SU-DHL-6 (cell line): ENCODE measurements at regions not wholly inside any gene's neighbourhood (a gene's known extent, or its start where the extent isn't known, plus 50 kb on each side); places are given as distances from the start of the nearest gene placed in this dataset.

Experiments
- H2AFZ ChIP-seq: fragments of 200-600 bp; sonication (generic); 2 replicates; pipeline ENCODE4 v1.6.1; 2014; ENCODE audit warnings: low read depth, mild to moderate bottlenecking, moderate library complexity, mixed read lengths, antibody characterized with exemption, low read length; ENCODE audit not compliant: severe bottlenecking
- H3F3A ChIP-seq: fragments of 200-600 bp; shearing (Covaris generic); 2 replicates; pipeline ENCODE4 v1.6.0; 2016; ENCODE audit warnings: antibody characterized with exemption, mild to moderate bottlenecking; ENCODE audit not compliant: insufficient read depth
- H3K27ac ChIP-seq: fragments of 200-600 bp; sonication (generic); 2 replicates; pipeline ENCODE4 v1.5.1; 2016; ENCODE audit warnings: low read depth, mild to moderate bottlenecking, low read length, moderate library complexity, mixed read lengths
- H3K27me3 ChIP-seq: fragments of 200-600 bp; sonication (generic), shearing (Covaris generic); 2 replicates; pipeline ENCODE4 v1.6.0; 2014; ENCODE audit warnings: mild to moderate bottlenecking, low read length
- H3K36me3 ChIP-seq: fragments of 200-600 bp; sonication (generic); 2 replicates; pipeline ENCODE4 v1.6.1; 2014; ENCODE audit warnings: mild to moderate bottlenecking, low read length, mixed read lengths
- H3K4me2 ChIP-seq: fragments of 300-600, 200-600 bp; shearing (Covaris generic), sonication (generic); 2 replicates; pipeline ENCODE4 v1.6.0; 2014; ENCODE audit warnings: low read length, low read depth, mild to moderate bottlenecking; ENCODE audit not compliant: poor library complexity, severe bottlenecking
- H3K4me3 ChIP-seq: fragments of 200-600 bp; sonication (generic); 2 replicates; pipeline ENCODE4 v1.5.1; 2014; ENCODE audit warnings: antibody characterized with exemption, low read length, mild to moderate bottlenecking, mixed read lengths; ENCODE audit not compliant: insufficient read depth, poor library complexity, severe bottlenecking
- H3K79me2 ChIP-seq: fragments of 200-600 bp; sonication (generic); 2 replicates; pipeline ENCODE4 v1.6.1; 2014; ENCODE audit warnings: mild to moderate bottlenecking, low read length, moderate library complexity; ENCODE audit not compliant: insufficient read depth
- H3K9ac ChIP-seq: fragments of 200-600 bp; sonication (generic); 2 replicates; pipeline ENCODE4 v1.7.0; 2014; ENCODE audit warnings: mild to moderate bottlenecking, low read length
- H3K9me2 ChIP-seq: fragments of 200-600 bp; sonication (generic); replicated peaks from 2 replicates; pipeline ENCODE4 v1.6.1; 2014; ENCODE audit warnings: low read length; ENCODE audit not compliant: insufficient read depth
- H3K9me3 ChIP-seq: fragments of 200-600 bp; sonication (generic); 2 replicates; pipeline ENCODE4 v1.6.1; 2014; ENCODE audit warnings: low read length, mixed read lengths; ENCODE audit not compliant: insufficient read depth
- H4K20me1 ChIP-seq: fragments of 200-600 bp; sonication (generic); 2 replicates; pipeline ENCODE4 v1.6.1; 2014; ENCODE audit warnings: low read depth, mild to moderate bottlenecking, antibody characterized with exemption, low read length, moderate library complexity, mixed read lengths
- EZH2phosphoT487 ChIP-seq: fragments of 200-600 bp; sonication (generic), shearing (Covaris generic); conservative IDR thresholded peaks from 2 replicates; pipeline ENCODE4 v1.6.1; 2018; ENCODE audit warnings: mild to moderate bottlenecking, antibody characterized with exemption, low read length, moderate library complexity, mixed read lengths
- TF ChIP-seq, protein P1 (sequence below): fragments of 200-600 bp; sonication (generic); IDR thresholded peaks from one replicate; pipeline ENCODE4 v1.5.1; 2017; ENCODE audit warnings: antibody characterized with exemption, mild to moderate bottlenecking, low read length, moderate library complexity; ENCODE audit not compliant: insufficient read depth, poor library complexity, severe bottlenecking

DNA sequence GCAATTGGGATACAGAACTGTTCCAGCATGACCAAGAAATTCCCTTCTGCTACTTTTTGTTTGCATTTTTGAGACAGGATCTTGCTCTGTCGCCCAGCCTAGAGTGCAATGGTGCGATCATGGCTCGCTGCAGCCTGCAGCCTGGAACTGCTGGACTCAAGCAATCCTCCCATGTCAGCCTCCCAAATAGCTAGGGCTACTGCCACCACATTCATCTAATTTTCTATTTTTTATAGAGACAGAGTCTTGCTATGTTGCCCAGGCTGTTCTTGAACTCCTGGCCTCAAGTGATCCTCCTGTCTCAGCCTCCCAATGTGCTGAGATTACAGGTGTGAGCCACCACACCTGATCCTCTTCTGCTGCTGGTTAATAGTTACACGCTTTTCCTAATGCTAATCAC lies 204.9 kb downstream of the SOX4 start:
- no peaks in the 10 kb centered on the region for H3K9me3 ChIP-seq
- no peak overlapping the region for H3K4me2 ChIP-seq
- TF ChIP-seq, protein P1, sequence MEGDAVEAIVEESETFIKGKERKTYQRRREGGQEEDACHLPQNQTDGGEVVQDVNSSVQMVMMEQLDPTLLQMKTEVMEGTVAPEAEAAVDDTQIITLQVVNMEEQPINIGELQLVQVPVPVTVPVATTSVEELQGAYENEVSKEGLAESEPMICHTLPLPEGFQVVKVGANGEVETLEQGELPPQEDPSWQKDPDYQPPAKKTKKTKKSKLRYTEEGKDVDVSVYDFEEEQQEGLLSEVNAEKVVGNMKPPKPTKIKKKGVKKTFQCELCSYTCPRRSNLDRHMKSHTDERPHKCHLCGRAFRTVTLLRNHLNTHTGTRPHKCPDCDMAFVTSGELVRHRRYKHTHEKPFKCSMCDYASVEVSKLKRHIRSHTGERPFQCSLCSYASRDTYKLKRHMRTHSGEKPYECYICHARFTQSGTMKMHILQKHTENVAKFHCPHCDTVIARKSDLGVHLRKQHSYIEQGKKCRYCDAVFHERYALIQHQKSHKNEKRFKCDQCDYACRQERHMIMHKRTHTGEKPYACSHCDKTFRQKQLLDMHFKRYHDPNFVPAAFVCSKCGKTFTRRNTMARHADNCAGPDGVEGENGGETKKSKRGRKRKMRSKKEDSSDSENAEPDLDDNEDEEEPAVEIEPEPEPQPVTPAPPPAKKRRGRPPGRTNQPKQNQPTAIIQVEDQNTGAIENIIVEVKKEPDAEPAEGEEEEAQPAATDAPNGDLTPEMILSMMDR = no peak
- no peak for TF ChIP-seq EZH2phosphoT487
- no peak overlapping the region for H3K27ac ChIP-seq
- no peaks in the 10 kb centered on the region for H3K79me2 ChIP-seq
- no peak overlapping the region for H2AFZ ChIP-seq
- H4K20me1 ChIP-seq = no peaks in the 10 kb centered on the region
- no peaks in the 10 kb centered on the region for H3K27me3 ChIP-seq
- no peak overlapping the region for H3K4me3 ChIP-seq
- H3K9ac ChIP-seq = no peak overlapping the region
- H3K9me2 ChIP-seq = no peaks in the 10 kb centered on the region
- H3F3A ChIP-seq = no peaks in the 10 kb centered on the region
- no peaks in the 10 kb centered on the region for H3K36me3 ChIP-seq

DNA sequence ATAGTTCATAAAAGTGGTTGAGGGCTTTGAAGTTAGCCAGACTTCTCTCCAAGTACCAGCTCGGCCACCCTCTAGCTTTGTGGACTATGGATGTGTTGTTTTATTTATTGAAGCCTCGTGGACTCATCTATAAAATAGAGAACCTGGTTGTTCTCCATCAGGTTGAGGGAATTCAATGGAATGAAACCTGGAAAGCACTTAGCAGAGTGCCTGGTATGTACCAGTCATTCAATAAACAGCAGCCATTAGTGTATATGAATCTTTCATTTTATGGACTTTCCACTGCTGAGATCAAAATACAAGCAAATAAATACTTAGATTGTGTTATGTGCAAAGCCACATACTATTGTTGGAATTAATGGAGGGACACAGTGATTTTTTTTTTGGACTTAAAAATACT lies 206.8 kb downstream of the SOX4 start:
- H3K9ac ChIP-seq = no peak overlapping the region
- no peaks in the 10 kb centered on the region for H3K27me3 ChIP-seq
- H3K4me3 ChIP-seq = no peak overlapping the region
- H3K9me3 ChIP-seq = no peaks in the 10 kb centered on the region
- no peak overlapping the region for H3K4me2 ChIP-seq
- TF ChIP-seq EZH2phosphoT487 = no peak
- TF ChIP-seq, protein P1 = no peak
- no peaks in the 10 kb centered on the region for H4K20me1 ChIP-seq
- no peak overlapping the region for H3K27ac ChIP-seq
- H3K79me2 ChIP-seq = no peaks in the 10 kb centered on the region
- H3F3A ChIP-seq = no peaks in the 10 kb centered on the region
- no peak overlapping the region for H2AFZ ChIP-seq
- no peaks in the 10 kb centered on the region for H3K9me2 ChIP-seq
- H3K36me3 ChIP-seq = no peaks in the 10 kb centered on the region

DNA sequence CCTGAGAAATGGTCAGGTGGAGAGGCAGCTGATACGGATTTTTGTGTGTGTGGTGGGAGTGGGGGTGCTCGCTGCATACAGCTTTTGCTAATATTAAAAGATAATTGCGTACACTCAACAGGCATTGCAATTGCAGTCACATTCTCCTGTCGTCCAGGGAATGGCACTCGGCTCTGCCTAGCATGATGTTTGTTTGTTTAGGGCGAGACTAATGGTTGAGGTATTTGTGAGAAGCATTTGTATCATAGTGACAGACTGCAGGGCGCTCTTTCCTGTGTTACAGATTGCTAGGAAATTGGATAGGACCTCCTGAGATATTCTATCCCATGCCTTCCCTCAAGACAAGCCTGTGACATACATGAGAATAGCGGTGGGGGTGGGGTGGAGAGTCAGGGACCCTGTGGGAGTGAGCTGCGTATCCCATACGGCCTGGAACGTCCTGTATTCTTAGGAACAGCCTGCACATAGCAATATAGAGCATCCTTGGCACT lies 207.4 kb downstream of the SOX4 start:
- TF ChIP-seq, protein P1 = no peak
- no peak for TF ChIP-seq EZH2phosphoT487
- no peaks in the 10 kb centered on the region for H3K79me2 ChIP-seq
- no peak overlapping the region for H3K27ac ChIP-seq
- H3F3A ChIP-seq = no peaks in the 10 kb centered on the region
- no peaks in the 10 kb centered on the region for H3K9me3 ChIP-seq
- H3K36me3 ChIP-seq = no peaks in the 10 kb centered on the region
- no peak overlapping the region for H2AFZ ChIP-seq
- H3K27me3 ChIP-seq = no peaks in the 10 kb centered on the region
- no peak overlapping the region for H3K9ac ChIP-seq
- H3K4me2 ChIP-seq = no peak overlapping the region
- no peaks in the 10 kb centered on the region for H3K9me2 ChIP-seq
- no peak overlapping the region for H3K4me3 ChIP-seq
- no peaks in the 10 kb centered on the region for H4K20me1 ChIP-seq
